PC-9 (cell line): ENCODE measurements at regions not wholly inside any gene's neighbourhood (a gene's known extent, or its start where the extent isn't known, plus 50 kb on each side); places are given as distances from the start of the nearest gene placed in this dataset.

ENCODE experiments used
- BruUV-seq: library from RNA; stranded (reverse); fragments of 400-500 nt; replicated peaks from 2 replicates; lab custom pipeline; 2021; lab: Mats Ljungman, UMichigan
- CTCF ChIA-PET: fragments of 300-600 bp; sonication (Branson Sonifier 250); formaldehyde crosslinking; loops from one replicate; lab custom pipeline; 2022; ENCODE audit warnings: antibody characterized with exemption; lab: Charles Lee
- POLR2A ChIA-PET: fragments of 300-600 bp; sonication (Branson Sonifier 250); formaldehyde crosslinking; loops from one replicate; lab custom pipeline; 2022; ENCODE audit warnings: antibody characterized with exemption; ENCODE audit not compliant: unreplicated experiment; lab: Charles Lee
- DNase-seq, 2 experiments: peaks; one replicate each; pipeline versions ENCODE4 v3.0.0 to v3.0.0-alpha.2; 2015 to 2022; ENCODE audit warnings: mixed read lengths in 1 of 2
- H2AFZ ChIP-seq: fragments of 200-600 bp; sonication (generic); 2 replicates; pipeline ENCODE4 v1.8.1; 2017; ENCODE audit warnings: antibody characterized with exemption
- H3F3A ChIP-seq: fragments of 200-600 bp; sonication (generic); 2 replicates; pipeline ENCODE4 v1.8.1; 2017; ENCODE audit warnings: antibody characterized with exemption, mild to moderate bottlenecking, low read depth; ENCODE audit not compliant: insufficient read depth
- H3K27ac ChIP-seq: fragments of 200-600 bp; sonication (generic); 2 replicates; pipeline ENCODE4 v1.6.1; 2016; ENCODE audit warnings: mixed run types
- H3K27me3 ChIP-seq: fragments of 200-600 bp; sonication (generic); 2 replicates; pipeline ENCODE4 v1.6.1; 2016; ENCODE audit warnings: low read depth, mixed run types; ENCODE audit not compliant: insufficient read depth
- H3K36me3 ChIP-seq: fragments of 200-600 bp; sonication (generic); 2 replicates; pipeline ENCODE4 v1.6.1; 2016; ENCODE audit warnings: low read depth, mixed run types
- H3K4me1 ChIP-seq: fragments of 200-600 bp; sonication (generic); replicated peaks from 2 replicates; pipeline ENCODE4 v1.6.1; 2016; ENCODE audit warnings: mixed run types; ENCODE audit not compliant: insufficient read depth
- H3K4me2 ChIP-seq: fragments of 200-600 bp; sonication (generic); 2 replicates; pipeline ENCODE4 v1.6.1; 2017; ENCODE audit warnings: mixed run types
- H3K4me3 ChIP-seq: fragments of 200-600 bp; sonication (generic); 2 replicates; pipeline ENCODE4 v1.6.1; 2016; ENCODE audit warnings: mixed run types
- H3K79me2 ChIP-seq: fragments of 200-600 bp; sonication (generic); 2 replicates; pipeline ENCODE4 v1.6.1; 2017; ENCODE audit warnings: low read depth, mixed run types
- H3K9me2 ChIP-seq: fragments of 200-600 bp; sonication (generic); 2 replicates; pipeline ENCODE4 v1.8.1; 2017; ENCODE audit warnings: mild to moderate bottlenecking; ENCODE audit not compliant: insufficient read depth
- H3K9me3 ChIP-seq: fragments of 200-600 bp; sonication (generic); 2 replicates; pipeline ENCODE4 v1.8.1; 2016; ENCODE audit warnings: low read depth; ENCODE audit not compliant: insufficient read depth
- H4K20me1 ChIP-seq: fragments of 200-600 bp; sonication (generic); 2 replicates; pipeline ENCODE4 v1.8.1; 2017; ENCODE audit not compliant: insufficient read depth
- CTCF ChIP-seq: fragments of 200-600 bp; sonication (generic); conservative IDR thresholded peaks from 2 replicates; pipeline ENCODE4 v1.6.1; 2017; ENCODE audit warnings: mixed run types, antibody characterized with exemption, mild to moderate bottlenecking, moderate library complexity
- EZH2 ChIP-seq: fragments of 200-600 bp; sonication (generic); IDR thresholded peaks from 2 replicates; pipeline ENCODE4 v1.8.0; 2017; ENCODE audit warnings: antibody characterized with exemption, low read depth
- intact Hi-C: fragments of 100-400 bp; cut with micrococcal nuclease; formaldehyde crosslinking; loops from one replicate; pipeline ENCODE4 v1.10.0; 2022; ENCODE audit not compliant: unreplicated experiment

- ChIA-PET CTCF (no interaction called here), POLR2A (no interaction called here)
- TF ChIP-seq CTCF (no peak), EZH2 (no peak)
- H3K9me3 ChIP-seq: no peaks in the 10 kb centered on the region
- H3K27ac ChIP-seq: no peak overlapping the region
- no TSS peak for BruUV-seq
- no peaks in the 10 kb centered on the region for H3K9me2 ChIP-seq
- no peak overlapping the region for H3K4me3 ChIP-seq
- no peaks in the 10 kb centered on the region for H3K79me2 ChIP-seq
- DNase-seq: no peak
- H4K20me1 ChIP-seq: no peaks in the 10 kb centered on the region
- no peaks in the 10 kb centered on the region for H3K27me3 ChIP-seq
- no peaks in the 10 kb centered on the region for H3K36me3 ChIP-seq
- H3F3A ChIP-seq: no peaks in the 10 kb centered on the region
- intact Hi-C loops: no loop called here
- no peak overlapping the region for H3K4me2 ChIP-seq
- no peaks in the 10 kb centered on the region for H3K4me1 ChIP-seq
- H2AFZ ChIP-seq: no peak overlapping the region
Measured at GRCh38 chr4:53863736-53864365, 200.6 kb downstream of the CHIC2 start.

- POLR2A ChIA-PET: no interaction called here
- no peak overlapping the region for H3K4me2 ChIP-seq
- no peaks in the 10 kb centered on the region for H3K27me3 ChIP-seq
Measured at GRCh38 chr4:53863158-53863557, 201.2 kb downstream of the CHIC2 start.

GRCh38 chr4:53861856-53862610 lies 202.4 kb downstream of the CHIC2 start:
- DNase-seq: no peak
- intact Hi-C loops: no loop called here
- Histone ChIP-seq H3K4me3 (no peak overlapping the region), H3K4me1 (no peaks in the 10 kb centered on the region), H3K4me2 (no peak overlapping the region), H3K9me2 (no peaks in the 10 kb centered on the region), H3K27ac (no peak overlapping the region), H4K20me1 (no peaks in the 10 kb centered on the region), H3K36me3 (no peaks in the 10 kb centered on the region), H3K9me3 (no peaks in the 10 kb centered on the region), H3K79me2 (no peaks in the 10 kb centered on the region), H2AFZ (no peak overlapping the region), H3F3A (no peaks in the 10 kb centered on the region), H3K27me3 (no peaks in the 10 kb centered on the region)
- BruUV-seq: no TSS peak
- ChIA-PET CTCF (no interaction called here), POLR2A (no interaction called here)
- no peak for TF ChIP-seq CTCF
- TF ChIP-seq EZH2: no peak

More at GRCh38 chr4:53863158-53863557, 201.2 kb downstream of the CHIC2 start:
- H3K9me3 ChIP-seq: no peaks in the 10 kb centered on the region
- no peak overlapping the region for H2AFZ ChIP-seq
- no peaks in the 10 kb centered on the region for H3F3A ChIP-seq
- CTCF ChIA-PET: no interaction called here
- intact Hi-C loops: no loop called here
- no peak overlapping the region for H3K27ac ChIP-seq
- no peaks in the 10 kb centered on the region for H3K4me1 ChIP-seq
- no peaks in the 10 kb centered on the region for H3K36me3 ChIP-seq
- H3K4me3 ChIP-seq: no peak overlapping the region
- no TSS peak for BruUV-seq
- no peak for TF ChIP-seq CTCF
- TF ChIP-seq EZH2: no peak
- DNase-seq: no peak
- no peaks in the 10 kb centered on the region for H4K20me1 ChIP-seq
- H3K79me2 ChIP-seq: no peaks in the 10 kb centered on the region
- no peaks in the 10 kb centered on the region for H3K9me2 ChIP-seq
